PC-3 (cell line): ENCODE measurements at regions not wholly inside any gene's neighbourhood (a gene's known extent, or its start where the extent isn't known, plus 50 kb on each side); places are given as distances from the start of the nearest gene placed in this dataset.

ENCODE experiments used
- ATAC-seq: fragments of 200-7000 bp; cut with Tn5 transposase; 2 replicates; pipeline ENCODE4 v1.9.1; 2020; ENCODE audit warnings: mild to moderate bottlenecking, moderate library complexity
- BruUV-seq: library from RNA; stranded (reverse); fragments of 400-500 nt; replicated peaks from 2 replicates; lab custom pipeline; 2021; lab: Mats Ljungman, UMichigan
- CTCF ChIA-PET: fragments of 300-600 bp; sonication (Branson Sonifier 250); formaldehyde crosslinking; loops from one replicate; lab custom pipeline; 2022; ENCODE audit warnings: antibody characterized with exemption; lab: Charles Lee
- POLR2A ChIA-PET: fragments of 300-600 bp; sonication (Branson Sonifier 250); formaldehyde crosslinking; loops from one replicate; lab custom pipeline; 2022; ENCODE audit warnings: antibody characterized with exemption; ENCODE audit not compliant: unreplicated experiment; lab: Charles Lee
- DNase-seq: peaks from one replicate; pipeline ENCODE4 v3.0.0-alpha.2; 2015
- H2AFZ ChIP-seq: fragments of 300-600 bp; sonication (generic); 2 replicates; pipeline ENCODE4 v1.6.0; 2016; ENCODE audit warnings: antibody characterized with exemption, low read length
- H3F3A ChIP-seq: fragments of 300-600 bp; sonication (generic); one replicate; pipeline ENCODE4 v1.6.0; 2017; ENCODE audit warnings: antibody characterized with exemption, low read length, control low read depth, mild to moderate bottlenecking; ENCODE audit not compliant: unreplicated experiment
- H3K27ac ChIP-seq: fragments of 300-600 bp; sonication (generic); 2 replicates; pipeline ENCODE4 v1.5.1; 2016; ENCODE audit warnings: mild to moderate bottlenecking, low read length
- H3K27me3 ChIP-seq: fragments of 300-600 bp; sonication (generic); 2 replicates; pipeline ENCODE4 v1.6.1; 2016; ENCODE audit warnings: low read length, mixed read lengths
- H3K36me3 ChIP-seq: fragments of 300-600 bp; sonication (generic); 2 replicates; pipeline ENCODE4 v1.6.1; 2016; ENCODE audit warnings: low read depth, mixed run types, low read length, mixed read lengths
- H3K4me1 ChIP-seq: fragments of 300-600 bp; sonication (generic); 2 replicates; pipeline ENCODE4 v1.5.1; 2016; ENCODE audit warnings: low read length; ENCODE audit not compliant: insufficient read depth
- H3K4me2 ChIP-seq: fragments of 300-600 bp; sonication (generic); 2 replicates; pipeline ENCODE4 v1.6.0; 2016; ENCODE audit warnings: low read length
- H3K4me3 ChIP-seq: fragments of 300-600 bp; sonication (generic); 2 replicates; pipeline ENCODE4 v1.5.1; 2016; ENCODE audit warnings: mild to moderate bottlenecking, low read length, mixed read lengths
- H3K79me2 ChIP-seq: fragments of 300-600 bp; sonication (generic); 2 replicates; pipeline ENCODE4 v1.6.1; 2017; ENCODE audit warnings: low read length, mixed read lengths
- H3K9ac ChIP-seq: fragments of 300-600 bp; sonication (generic); 2 replicates; pipeline ENCODE4 v1.6.0; 2016; ENCODE audit warnings: mild to moderate bottlenecking, low read length
- H3K9me2 ChIP-seq: fragments of 300-600 bp; sonication (generic); replicated peaks from 2 replicates; pipeline ENCODE4 v1.6.1; 2016; ENCODE audit warnings: mixed run types, low read length, mixed read lengths
- H3K9me3 ChIP-seq: fragments of 300-600 bp; sonication (generic); 2 replicates; pipeline ENCODE4 v1.6.1; 2016; ENCODE audit warnings: low read length, mixed read lengths
- H4K20me1 ChIP-seq: fragments of 300-600 bp; sonication (generic); 2 replicates; pipeline ENCODE4 v1.6.1; 2016; ENCODE audit warnings: low read length, mixed read lengths
- CTCF ChIP-seq: fragments of 300-600 bp; sonication (generic); conservative IDR thresholded peaks from 2 replicates; pipeline ENCODE4 v1.5.1; 2017; ENCODE audit warnings: antibody characterized with exemption, low read depth, mild to moderate bottlenecking, low read length
- EZH2 ChIP-seq: fragments of 300-600 bp; sonication (generic); IDR thresholded peaks from one replicate; pipeline ENCODE4 v1.6.1; 2017; ENCODE audit warnings: antibody characterized with exemption, mild to moderate bottlenecking, low read length; ENCODE audit not compliant: unreplicated experiment
- EZH2phosphoT487 ChIP-seq: fragments of 300-600 bp; sonication (generic); IDR thresholded peaks from 2 replicates; pipeline ENCODE4 v1.6.1; 2018; ENCODE audit warnings: mild to moderate bottlenecking, antibody characterized with exemption, low read length, borderline replicate concordance
- intact Hi-C: fragments of 100-400 bp; cut with micrococcal nuclease; formaldehyde crosslinking; loops from 2 replicates; pipeline ENCODE4 v1.9.0; 2023

- Histone ChIP-seq H3K27ac (no peak overlapping the region), H3K79me2 (no peaks in the 10 kb centered on the region), H2AFZ (no peak overlapping the region), H4K20me1 (no peaks in the 10 kb centered on the region), H3F3A (no peaks in the 10 kb centered on the region), H3K4me3 (no peak overlapping the region), H3K27me3 (no peaks in the 10 kb centered on the region), H3K4me1 (no peaks in the 10 kb centered on the region), H3K9ac (no peak overlapping the region), H3K4me2 (no peak overlapping the region), H3K9me2 (no peaks in the 10 kb centered on the region), H3K9me3 (no peaks in the 10 kb centered on the region), H3K36me3 (no peaks in the 10 kb centered on the region)
- no peak for DNase-seq
- POLR2A ChIA-PET, result no interaction called here
- no peak for ATAC-seq
- no peak for TF ChIP-seq EZH2
- no peak for TF ChIP-seq CTCF
- TF ChIP-seq EZH2phosphoT487, result no peak
- CTCF ChIA-PET, result no interaction called here
- BruUV-seq, result no TSS peak
- intact Hi-C loops, result no loop called here
These were observed 58.7 kb upstream of the TMTC4 start for GRCh38 chr13:100733261-100733660.

GRCh38 chr13:100728201-100728600 is 53.6 kb upstream of the TMTC4 start:
- no peak for DNase-seq
- intact Hi-C loops, result no loop called here
- no peaks in the 10 kb centered on the region for H3F3A ChIP-seq
- no peaks in the 10 kb centered on the region for H3K79me2 ChIP-seq
- no peaks in the 10 kb centered on the region; the same call in 1 of the 2 replicates for H3K4me1 ChIP-seq
- no peak overlapping the region for H2AFZ ChIP-seq
- TF ChIP-seq EZH2 (no peak), CTCF (no peak), EZH2phosphoT487 (no peak)
- H3K9ac ChIP-seq, result no peak overlapping the region
- H3K4me3 ChIP-seq, result no peak overlapping the region
- no peak overlapping the region for H3K27ac ChIP-seq
- CTCF ChIA-PET, result no interaction called here
- no peak overlapping the region for H3K4me2 ChIP-seq
- no peaks in the 10 kb centered on the region for H4K20me1 ChIP-seq
- POLR2A ChIA-PET, result no interaction called here
- ATAC-seq, result no peak
- H3K36me3 ChIP-seq, result no peaks in the 10 kb centered on the region
- no peaks in the 10 kb centered on the region for H3K9me2 ChIP-seq
- BruUV-seq, result no TSS peak
- H3K27me3 ChIP-seq, result no peaks in the 10 kb centered on the region
- H3K9me3 ChIP-seq, result no peaks in the 10 kb centered on the region

GRCh38 chr13:100725472-100725871 is 50.9 kb upstream of the TMTC4 start:
- ATAC-seq (no peak), DNase-seq (no peak)
- BruUV-seq, result no TSS peak
- no peak for TF ChIP-seq EZH2phosphoT487
- TF ChIP-seq CTCF, result no peak
- no peak for TF ChIP-seq EZH2
- Histone ChIP-seq H3K4me1 (no peaks in the 10 kb centered on the region; the same call in 1 of the 2 replicates), H3K79me2 (no peaks in the 10 kb centered on the region), H3K27me3 (no peaks in the 10 kb centered on the region), H3K4me2 (no peak overlapping the region), H3K9me3 (no peaks in the 10 kb centered on the region), H4K20me1 (no peaks in the 10 kb centered on the region), H3F3A (no peaks in the 10 kb centered on the region), H3K27ac (no peak overlapping the region), H3K9ac (no peak overlapping the region), H2AFZ (no peak overlapping the region), H3K36me3 (no peaks in the 10 kb centered on the region), H3K4me3 (no peak overlapping the region), H3K9me2 (no peaks in the 10 kb centered on the region)
- ChIA-PET POLR2A (no interaction called here), CTCF (interaction anchor here (0.6 kb wide), 1 partner anchor 94 kb away, joined by 3 read pairs; no protein-coding TSS in a partner anchor)
- intact Hi-C loops, result no loop called here
